Stimulated activated CD8-positive, alpha-beta memory T cell treated with anti-CD3 and anti-CD28 coated beads, Interleukin-15, amount 100 ng/mL, for 24 hours (primary cell): ENCODE measurements at regions not wholly inside any gene's neighbourhood (a gene's known extent, or its start where the extent isn't known, plus 50 kb on each side); places are given as distances from the start of the nearest gene placed in this dataset.

Source experiments
- DNase-seq: peaks from one replicate; pipeline ENCODE4 v3.0.0-alpha.2; 2020; ENCODE audit warnings: low read depth

GRCh38 chr11:45436966-45437365 lies 150.8 kb upstream of the SYT13 start:
- no peak for DNase-seq

GRCh38 chr11:45436118-45436517 lies 150.0 kb upstream of the SYT13 start:
- no peak for DNase-seq

- DNase-seq: no peak
Measured at GRCh38 chr11:45435706-45436105, 149.6 kb upstream of the SYT13 start.

- no peak for DNase-seq
Measured at GRCh38 chr11:45432910-45433309, 146.8 kb upstream of the SYT13 start.

GRCh38 chr11:45432100-45432499 lies 146.0 kb upstream of the SYT13 start:
- DNase-seq: no peak

DNA sequence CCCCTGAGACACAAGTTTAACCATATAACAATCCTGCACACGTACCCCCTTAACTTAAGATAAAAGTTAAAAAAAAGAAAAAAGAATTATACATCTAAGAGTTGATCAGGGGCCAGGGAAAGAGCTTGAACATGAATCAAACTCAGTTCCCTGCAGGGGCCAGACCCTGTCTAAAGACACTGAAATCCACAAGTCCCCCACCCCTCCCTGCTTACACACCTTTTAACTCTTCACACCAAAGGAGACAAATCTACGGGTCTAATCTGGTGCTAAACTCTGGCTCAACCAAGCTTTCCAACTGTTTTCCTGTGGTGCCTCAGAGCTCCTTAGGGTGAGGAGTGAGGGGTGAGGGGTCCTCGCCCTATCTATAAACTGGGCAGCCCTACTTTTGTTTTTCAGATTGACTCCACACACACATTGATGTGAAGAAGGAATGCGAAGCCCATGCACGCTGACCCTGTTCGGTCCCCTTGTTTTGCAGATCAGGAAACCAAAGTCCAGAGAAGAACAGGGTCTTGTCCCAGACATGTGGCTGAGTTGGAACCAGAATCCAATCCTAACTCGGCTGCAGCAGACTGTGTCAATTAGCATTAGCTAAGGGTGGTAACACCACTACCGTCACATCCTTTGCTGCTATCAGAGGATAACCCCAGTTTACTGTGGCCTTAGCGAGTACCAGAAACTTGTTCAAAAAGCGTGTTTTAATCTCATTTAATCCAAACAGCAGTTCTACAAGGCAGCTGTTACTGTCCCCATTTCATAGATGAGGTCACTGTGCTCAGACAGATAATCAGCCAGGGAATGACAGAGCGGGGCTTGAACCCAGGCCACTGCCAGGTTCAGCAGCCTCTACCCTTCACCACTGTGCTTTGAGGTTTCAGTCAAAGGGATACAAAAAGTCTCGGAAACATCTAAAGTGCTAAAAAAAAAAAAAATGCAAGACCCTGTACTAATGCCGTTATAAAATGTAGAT lies 145.2 kb upstream of the SYT13 start:
- DNase-seq: no peak

DNA sequence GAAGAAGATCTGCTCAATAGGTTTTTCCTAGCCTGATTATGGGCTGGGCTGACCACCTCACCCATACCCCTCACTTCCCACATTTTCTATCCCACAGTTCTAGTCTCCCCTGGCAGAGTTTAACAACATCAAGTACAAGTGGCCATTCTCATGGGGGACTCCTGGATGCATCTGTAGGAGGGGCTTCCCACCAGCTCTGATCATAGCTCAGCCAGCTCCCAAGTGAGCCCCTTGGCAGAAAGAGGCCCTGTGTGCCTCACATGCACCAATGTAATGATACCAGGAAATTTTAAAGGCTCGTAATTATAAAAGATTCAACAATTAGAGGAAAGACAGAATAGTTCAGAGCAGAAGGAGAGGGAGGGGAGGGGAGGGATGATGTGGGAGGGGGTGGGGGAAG lies 144.2 kb upstream of the SYT13 start:
- DNase-seq: no peak

DNA sequence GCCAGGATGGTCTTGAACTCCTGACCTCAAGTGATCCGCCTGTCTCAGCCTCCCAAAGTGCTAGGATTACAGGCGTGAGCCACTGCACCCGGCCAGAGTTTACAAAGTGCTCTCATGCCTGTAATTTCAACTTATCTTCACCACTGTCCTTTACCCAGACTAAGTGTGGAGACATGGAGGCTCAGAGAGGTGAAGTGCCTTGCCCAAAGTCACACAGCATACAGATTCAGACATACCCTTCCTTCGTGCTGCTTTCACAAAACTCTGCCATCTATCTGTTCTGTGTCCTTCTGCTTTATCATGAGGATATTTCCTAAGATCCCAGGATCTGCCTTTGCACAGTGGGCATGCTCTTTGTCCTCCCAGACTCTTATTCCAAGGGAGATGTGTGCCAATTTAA lies 143.6 kb upstream of the SYT13 start:
- DNase-seq: no peak

DNA sequence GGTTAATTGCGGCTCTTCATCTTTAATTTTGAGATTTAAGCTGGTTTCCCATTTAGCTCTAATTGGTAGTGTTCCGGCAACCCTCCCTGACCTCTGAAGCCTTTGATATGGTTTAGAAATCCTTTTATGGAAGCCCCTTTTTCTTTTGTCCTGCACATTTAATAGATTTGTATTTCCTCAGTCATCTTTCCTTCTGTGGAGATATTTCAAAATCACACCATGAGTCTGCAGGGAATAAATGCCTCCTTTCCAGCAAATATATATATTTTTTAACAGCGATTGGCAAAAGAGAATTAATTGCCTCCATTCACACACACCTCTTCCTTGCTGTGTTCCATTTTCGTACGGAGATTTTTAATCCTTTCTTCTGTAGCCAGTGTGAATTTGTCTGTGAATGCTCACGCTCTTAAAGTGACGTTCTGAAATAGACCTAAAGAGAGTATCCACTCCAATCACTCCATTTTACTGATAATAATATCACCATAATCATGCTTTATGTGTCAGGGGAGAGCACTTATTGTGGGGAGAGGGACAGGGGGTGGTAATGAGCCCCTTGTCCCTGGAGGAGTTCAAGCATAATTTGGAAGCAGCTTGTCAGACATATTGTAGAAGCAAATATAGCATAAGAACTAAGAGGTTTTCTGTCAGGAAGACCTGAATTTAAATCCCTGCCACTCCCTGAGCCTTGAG lies 142.5 kb upstream of the SYT13 start:
- no peak for DNase-seq

GRCh38 chr11:45428116-45428515 lies 142.0 kb upstream of the SYT13 start:
- no peak for DNase-seq

- no peak for DNase-seq
Measured at GRCh38 chr11:45424411-45425180, 138.5 kb upstream of the SYT13 start.

DNA sequence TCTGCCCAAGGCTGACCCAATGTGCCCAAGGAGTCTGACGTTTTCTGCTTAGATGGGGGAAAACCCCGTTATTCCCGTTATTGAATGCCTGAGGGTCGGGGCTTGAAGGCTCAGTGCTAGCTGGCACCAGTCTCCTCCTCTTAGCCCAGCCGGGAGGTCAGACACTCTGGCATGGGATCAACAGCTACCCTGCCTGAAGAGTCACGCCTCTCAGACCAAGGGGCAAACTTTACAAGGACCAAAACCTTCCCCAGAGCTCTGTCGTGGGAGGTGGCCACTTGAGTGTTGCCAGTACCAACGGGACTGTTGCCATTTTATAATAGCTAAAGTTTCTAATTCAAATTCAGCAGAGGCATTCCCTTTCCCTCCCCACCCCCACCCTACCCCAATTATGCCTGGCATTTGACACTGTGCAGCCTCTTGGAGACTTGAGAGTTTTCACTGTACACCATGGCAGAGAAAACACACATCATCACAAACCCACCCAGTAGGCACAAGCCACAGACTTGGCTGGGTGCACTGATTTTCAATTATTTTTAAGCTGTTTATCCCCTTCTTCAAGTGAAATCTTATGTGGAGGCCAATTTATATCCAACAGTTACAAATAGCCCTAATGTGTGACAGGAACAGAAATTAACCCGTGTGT lies 137.5 kb upstream of the SYT13 start:
- DNase-seq: no peak

- no peak for DNase-seq
Measured at GRCh38 chr11:45423036-45423435, 136.9 kb upstream of the SYT13 start.

GRCh38 chr11:45414088-45414487 lies 127.9 kb upstream of the SYT13 start:
- DNase-seq: no peak

DNA sequence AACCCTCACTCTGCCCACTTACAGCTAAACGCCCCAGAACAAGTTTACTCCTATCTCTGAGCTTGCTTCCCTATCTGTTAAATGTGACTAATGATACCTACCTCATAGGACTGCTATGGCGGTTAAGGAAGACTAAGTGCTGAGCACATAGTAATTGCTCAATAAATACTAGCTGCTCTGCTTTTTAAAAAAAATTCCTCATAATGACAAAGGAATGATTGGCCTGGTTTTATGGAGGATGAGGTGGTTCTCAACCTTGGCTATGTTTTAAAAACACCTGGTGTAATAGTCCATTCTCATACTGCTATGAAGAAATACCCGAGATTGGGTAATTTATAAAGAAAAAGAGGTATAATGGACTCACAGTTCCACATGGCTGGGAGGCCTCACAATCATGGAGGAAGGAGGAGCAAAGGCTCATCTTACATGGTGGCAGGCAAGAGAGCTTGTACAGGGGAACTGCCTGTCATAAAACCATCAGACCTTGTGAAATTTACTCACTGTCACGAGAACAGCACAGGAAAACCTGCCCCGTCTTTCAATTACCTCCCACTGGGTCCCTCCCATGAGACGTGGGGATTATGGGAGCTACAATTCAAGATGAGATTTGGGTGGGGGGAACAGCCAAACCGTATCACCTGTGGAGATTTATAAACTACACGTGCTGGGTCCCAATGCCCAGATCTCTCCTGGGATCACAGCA lies 127.2 kb upstream of the SYT13 start:
- DNase-seq: no peak

GRCh38 chr11:45412521-45412920 lies 126.4 kb upstream of the SYT13 start:
- no peak for DNase-seq

- DNase-seq: no peak
Measured at GRCh38 chr11:45412051-45412471, 125.9 kb upstream of the SYT13 start.

DNA sequence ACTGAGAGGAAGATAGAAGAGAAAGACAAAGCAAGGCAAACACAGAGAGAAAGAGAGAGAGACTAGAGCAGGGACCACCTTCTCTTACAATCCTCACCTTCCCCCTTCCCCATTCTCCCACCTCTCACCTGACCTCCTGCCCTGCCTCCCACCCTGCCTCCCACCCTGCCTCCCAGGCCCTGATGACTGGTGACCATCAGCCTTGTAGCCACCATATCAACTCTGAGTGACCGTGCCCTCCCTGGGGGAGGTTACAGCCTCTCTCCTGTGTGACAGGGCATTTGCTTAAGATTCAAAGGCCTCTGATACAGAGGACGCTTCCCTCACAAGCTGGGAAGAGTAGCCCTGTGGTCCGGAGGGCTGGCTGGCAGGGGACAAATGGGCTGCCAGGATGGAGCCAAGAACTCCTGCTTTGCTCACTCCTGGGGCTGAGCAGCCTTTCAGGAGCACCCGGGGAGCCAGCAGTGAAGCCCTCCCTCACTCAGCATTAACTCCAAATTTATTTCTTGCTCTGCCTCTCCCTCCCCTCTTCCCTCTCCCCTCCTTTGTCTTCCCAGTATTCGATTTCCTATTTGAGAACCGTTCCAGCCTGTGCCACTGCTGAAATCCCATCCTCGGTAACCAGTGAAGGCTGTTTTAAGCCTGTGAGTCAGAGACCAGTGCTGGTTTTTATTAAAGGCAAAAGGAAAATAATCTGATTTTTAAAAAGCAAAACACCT lies 125.2 kb upstream of the SYT13 start:
- no peak for DNase-seq

GRCh38 chr11:45410391-45411227 lies 124.5 kb upstream of the SYT13 start:
- DNase-seq: no peak

GRCh38 chr11:45409587-45409986 lies 123.4 kb upstream of the SYT13 start:
- DNase-seq: no peak
